ENCODE measurements at regions not wholly inside any gene's neighbourhood (a gene's known extent, or its start where the extent isn't known, plus 50 kb on each side); places are given as distances from the start of the nearest gene placed in this dataset.

GRCh38 chr2:16046649-16047048, 106.3 kb downstream of the MYCN start:
- Histone ChIP-seq H3K27ac (ENCODE audit: low read length) (no peak overlapping the region), H3K36me3 (ENCODE audit: control insufficient read depth, low read depth, low read length) (no peaks in the 10 kb centered on the region), H3K27me3 (ENCODE audit: control insufficient read depth, insufficient read depth, low read length) (no peaks in the 10 kb centered on the region), H3K9me3 (ENCODE audit: control insufficient read depth, low read depth, low read length) (no peaks in the 10 kb centered on the region), H3K9ac (ENCODE audit: low read length) (no peak overlapping the region), H3K4me1 (ENCODE audit: control insufficient read depth, low read depth, low read length) (peaks cover 12% of the 10 kb centered on the region), H3K4me3 (ENCODE audit: low read length) (no peak overlapping the region)

- Histone ChIP-seq H3K27me3 (ENCODE audit: control insufficient read depth, insufficient read depth, low read length) (no peaks in the 10 kb centered on the region), H3K4me1 (ENCODE audit: control insufficient read depth, low read depth, low read length) (peaks cover 4% of the 10 kb centered on the region), H3K9ac (ENCODE audit: low read length) (no peak overlapping the region), H3K36me3 (ENCODE audit: control insufficient read depth, low read depth, low read length) (no peaks in the 10 kb centered on the region), H3K27ac (ENCODE audit: low read length) (no peak overlapping the region), H3K4me3 (ENCODE audit: low read length) (no peak overlapping the region), H3K9me3 (ENCODE audit: control insufficient read depth, low read depth, low read length) (no peaks in the 10 kb centered on the region)
Measured at GRCh38 chr2:16045653-16046352, 105.5 kb downstream of the MYCN start.

- Histone ChIP-seq H3K9me3 (ENCODE audit: control insufficient read depth, low read depth, low read length) (no peaks in the 10 kb centered on the region), H3K36me3 (ENCODE audit: control insufficient read depth, low read depth, low read length) (no peaks in the 10 kb centered on the region), H3K4me3 (ENCODE audit: low read length) (no peak overlapping the region), H3K27ac (ENCODE audit: low read length) (no peak overlapping the region), H3K9ac (ENCODE audit: low read length) (no peak overlapping the region), H3K27me3 (ENCODE audit: control insufficient read depth, insufficient read depth, low read length) (no peaks in the 10 kb centered on the region), H3K4me1 (ENCODE audit: control insufficient read depth, low read depth, low read length) (no peaks in the 10 kb centered on the region)
Measured at GRCh38 chr2:16044946-16045456, 104.7 kb downstream of the MYCN start.

- no peaks in the 10 kb centered on the region for H3K27me3 ChIP-seq (ENCODE audit: control insufficient read depth, insufficient read depth, low read length)
- H3K9ac ChIP-seq (ENCODE audit: low read length) = no peak overlapping the region
- H3K4me3 ChIP-seq (ENCODE audit: low read length) = no peak overlapping the region
- H3K4me1 ChIP-seq (ENCODE audit: control insufficient read depth, low read depth, low read length) = peaks cover 3% of the 10 kb centered on the region
- no peaks in the 10 kb centered on the region for H3K36me3 ChIP-seq (ENCODE audit: control insufficient read depth, low read depth, low read length)
- H3K27ac ChIP-seq (ENCODE audit: low read length) = no peak overlapping the region
- no peaks in the 10 kb centered on the region for H3K9me3 ChIP-seq (ENCODE audit: control insufficient read depth, low read depth, low read length)
Measured at GRCh38 chr2:16043627-16044026, 103.3 kb downstream of the MYCN start.

GRCh38 chr2:16043192-16043591, 102.8 kb downstream of the MYCN start:
- Histone ChIP-seq H3K36me3 (ENCODE audit: control insufficient read depth, low read depth, low read length) (no peaks in the 10 kb centered on the region), H3K27ac (ENCODE audit: low read length) (no peak overlapping the region), H3K4me3 (ENCODE audit: low read length) (no peak overlapping the region), H3K9ac (ENCODE audit: low read length) (no peak overlapping the region), H3K27me3 (ENCODE audit: control insufficient read depth, insufficient read depth, low read length) (no peaks in the 10 kb centered on the region), H3K9me3 (ENCODE audit: control insufficient read depth, low read depth, low read length) (no peaks in the 10 kb centered on the region), H3K4me1 (ENCODE audit: control insufficient read depth, low read depth, low read length) (peaks cover 3% of the 10 kb centered on the region)

GRCh38 chr2:16042201-16042700, 101.9 kb downstream of the MYCN start:
- Histone ChIP-seq H3K4me3 (ENCODE audit: low read length) (no peak overlapping the region), H3K27me3 (ENCODE audit: control insufficient read depth, insufficient read depth, low read length) (no peaks in the 10 kb centered on the region), H3K9ac (ENCODE audit: low read length) (no peak overlapping the region), H3K27ac (ENCODE audit: low read length) (no peak overlapping the region), H3K36me3 (ENCODE audit: control insufficient read depth, low read depth, low read length) (no peaks in the 10 kb centered on the region), H3K4me1 (ENCODE audit: control insufficient read depth, low read depth, low read length) (peaks cover 3% of the 10 kb centered on the region), H3K9me3 (ENCODE audit: control insufficient read depth, low read depth, low read length) (no peaks in the 10 kb centered on the region)

GRCh38 chr2:16040271-16041010, 100.1 kb downstream of the MYCN start:
- no peaks in the 10 kb centered on the region for H3K27me3 ChIP-seq (ENCODE audit: control insufficient read depth, insufficient read depth, low read length)
- no peak overlapping the region for H3K4me3 ChIP-seq (ENCODE audit: low read length)
- H3K27ac ChIP-seq (ENCODE audit: low read length) = no peak overlapping the region
- H3K9ac ChIP-seq (ENCODE audit: low read length) = no peak overlapping the region
- H3K9me3 ChIP-seq (ENCODE audit: control insufficient read depth, low read depth, low read length) = no peaks in the 10 kb centered on the region
- peaks cover 7% of the 10 kb centered on the region for H3K4me1 ChIP-seq (ENCODE audit: control insufficient read depth, low read depth, low read length)
- no peaks in the 10 kb centered on the region for H3K36me3 ChIP-seq (ENCODE audit: control insufficient read depth, low read depth, low read length)

GRCh38 chr2:16039823-16040222, 99.5 kb downstream of the MYCN start:
- H3K4me1 ChIP-seq (ENCODE audit: control insufficient read depth, low read depth, low read length) = peaks cover 7% of the 10 kb centered on the region
- H3K9ac ChIP-seq (ENCODE audit: low read length) = no peak overlapping the region
- no peak overlapping the region for H3K27ac ChIP-seq (ENCODE audit: low read length)
- H3K4me3 ChIP-seq (ENCODE audit: low read length) = no peak overlapping the region
- H3K36me3 ChIP-seq (ENCODE audit: control insufficient read depth, low read depth, low read length) = no peaks in the 10 kb centered on the region
- no peaks in the 10 kb centered on the region for H3K9me3 ChIP-seq (ENCODE audit: control insufficient read depth, low read depth, low read length)
- no peaks in the 10 kb centered on the region for H3K27me3 ChIP-seq (ENCODE audit: control insufficient read depth, insufficient read depth, low read length)

GRCh38 chr2:16039055-16039454, 98.7 kb downstream of the MYCN start:
- H3K4me3 ChIP-seq (ENCODE audit: low read length) = no peak overlapping the region
- peaks cover 11% of the 10 kb centered on the region for H3K4me1 ChIP-seq (ENCODE audit: control insufficient read depth, low read depth, low read length)
- no peaks in the 10 kb centered on the region for H3K36me3 ChIP-seq (ENCODE audit: control insufficient read depth, low read depth, low read length)
- H3K9me3 ChIP-seq (ENCODE audit: control insufficient read depth, low read depth, low read length) = no peaks in the 10 kb centered on the region
- H3K27me3 ChIP-seq (ENCODE audit: control insufficient read depth, insufficient read depth, low read length) = no peaks in the 10 kb centered on the region
- H3K27ac ChIP-seq (ENCODE audit: low read length) = no peak overlapping the region
- H3K9ac ChIP-seq (ENCODE audit: low read length) = no peak overlapping the region

GRCh38 chr2:16038621-16039020, 98.3 kb downstream of the MYCN start:
- H3K9me3 ChIP-seq (ENCODE audit: control insufficient read depth, low read depth, low read length) = no peaks in the 10 kb centered on the region

GRCh38 chr2:16037808-16038457, 97.6 kb downstream of the MYCN start:
- peaks cover 11% of the 10 kb centered on the region for H3K4me1 ChIP-seq (ENCODE audit: control insufficient read depth, low read depth, low read length)
- H3K9ac ChIP-seq (ENCODE audit: low read length) = no peak overlapping the region
- no peak overlapping the region for H3K27ac ChIP-seq (ENCODE audit: low read length)
- H3K27me3 ChIP-seq (ENCODE audit: control insufficient read depth, insufficient read depth, low read length) = no peaks in the 10 kb centered on the region
- H3K4me3 ChIP-seq (ENCODE audit: low read length) = no peak overlapping the region
- no peaks in the 10 kb centered on the region for H3K9me3 ChIP-seq (ENCODE audit: control insufficient read depth, low read depth, low read length)
- H3K36me3 ChIP-seq (ENCODE audit: control insufficient read depth, low read depth, low read length) = no peaks in the 10 kb centered on the region

More at GRCh38 chr2:16038621-16039020, 98.3 kb downstream of the MYCN start:
- no peak overlapping the region for H3K27ac ChIP-seq (ENCODE audit: low read length)
- no peaks in the 10 kb centered on the region for H3K27me3 ChIP-seq (ENCODE audit: control insufficient read depth, insufficient read depth, low read length)
- no peak overlapping the region for H3K4me3 ChIP-seq (ENCODE audit: low read length)
- H3K9ac ChIP-seq (ENCODE audit: low read length) = no peak overlapping the region
- H3K4me1 ChIP-seq (ENCODE audit: control insufficient read depth, low read depth, low read length) = peaks cover 11% of the 10 kb centered on the region
- H3K36me3 ChIP-seq (ENCODE audit: control insufficient read depth, low read depth, low read length) = no peaks in the 10 kb centered on the region

Data from iPS-18a (cell line).